ENCODE measurements at regions not wholly inside any gene's neighbourhood (a gene's known extent, or its start where the extent isn't known, plus 50 kb on each side); places are given as distances from the start of the nearest gene placed in this dataset.
A peak's percentile ranks its signal among the peaks of the same experiment; 100 is the strongest.

DNA sequence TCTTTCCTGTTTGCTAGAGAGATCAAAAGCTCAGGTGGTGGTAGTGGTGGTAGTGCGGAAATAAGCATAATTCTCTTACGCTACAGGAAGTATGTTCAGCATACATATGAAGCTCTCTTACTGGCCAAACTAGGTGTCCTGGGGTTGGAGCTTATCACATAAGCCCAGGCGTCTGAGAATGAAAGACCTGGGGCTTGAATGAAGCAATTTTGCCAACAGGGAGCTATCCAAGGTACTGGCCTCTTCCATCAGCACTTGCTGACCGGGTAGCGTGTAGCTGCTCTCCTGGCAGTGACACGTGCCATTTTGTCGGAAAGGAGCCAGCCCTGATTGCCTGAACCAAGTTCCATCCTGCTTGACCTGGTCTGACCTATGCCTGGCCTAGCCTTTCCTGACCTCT is 65.9 kb upstream of the HPF1 start:
- DNase-seq (no peak), ATAC-seq (peak; percentile 44 to 53)
- intact Hi-C loops (cut with DNase I), result no loop called here

DNA sequence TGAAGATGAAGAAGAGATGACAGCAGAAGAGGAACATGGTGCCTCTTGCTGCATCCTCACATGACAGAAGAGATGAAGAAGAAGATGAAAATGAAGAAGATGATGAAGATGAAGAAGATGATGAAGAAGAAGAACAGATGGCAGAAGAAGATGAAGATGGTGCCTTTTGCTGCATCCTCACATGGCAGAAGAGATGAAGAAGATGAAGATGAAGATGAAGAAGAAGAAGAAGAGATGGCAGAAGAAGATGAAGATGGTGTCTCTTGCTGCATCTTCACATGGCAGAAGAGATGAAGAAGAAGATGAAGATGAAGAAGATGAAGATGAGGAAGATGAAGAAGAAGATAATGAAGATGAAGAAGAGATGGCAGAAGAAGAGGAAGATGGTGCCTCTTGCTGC is 63.7 kb upstream of the HPF1 start:
- DNase-seq, result no peak
- intact Hi-C loops (cut with DNase I), result no loop called here
- no peak for ATAC-seq

- intact Hi-C loops (cut with DNase I), result loop anchor here in 1 of 2 donors (5.0 kb wide), 1 partner anchor 234 kb away; no protein-coding TSS in a partner anchor
- no peak for ATAC-seq
- no peak for DNase-seq
Measured at GRCh38 chr4:169818063-169818679, 60.4 kb upstream of the HPF1 start.

- no peak for ATAC-seq
- intact Hi-C loops (cut with DNase I), result loop anchor here in 1 of 2 donors (5.0 kb wide), 1 partner anchor 237 kb away; no protein-coding TSS in a partner anchor
- DNase-seq, result no peak
Measured at GRCh38 chr4:169815606-169816005, 57.9 kb upstream of the HPF1 start.

DNA sequence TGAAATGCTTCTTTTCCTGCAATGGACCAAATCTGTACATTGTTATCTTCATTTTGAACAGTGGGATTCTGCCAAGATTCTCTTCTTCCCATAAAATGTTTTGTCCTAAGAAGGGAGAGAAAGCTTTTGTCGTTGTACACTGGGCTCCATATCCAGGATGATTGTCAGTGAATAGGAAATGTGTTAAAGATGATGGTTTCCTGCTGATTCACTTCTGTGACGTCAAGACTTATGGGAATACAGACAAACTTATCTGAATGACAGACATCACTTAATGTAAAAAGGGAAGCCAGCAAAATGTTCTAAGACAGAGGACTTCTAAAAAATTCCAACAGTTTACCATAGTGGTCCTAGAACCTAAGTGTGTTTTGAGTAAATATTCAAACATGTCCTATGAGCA is 53.7 kb upstream of the HPF1 start:
- ATAC-seq (no peak), DNase-seq (no peak)
- intact Hi-C loops (cut with DNase I), result loop anchor here in 1 of 2 donors (2.0 kb wide), 1 partner anchor 237 kb away; no protein-coding TSS in a partner anchor

DNA sequence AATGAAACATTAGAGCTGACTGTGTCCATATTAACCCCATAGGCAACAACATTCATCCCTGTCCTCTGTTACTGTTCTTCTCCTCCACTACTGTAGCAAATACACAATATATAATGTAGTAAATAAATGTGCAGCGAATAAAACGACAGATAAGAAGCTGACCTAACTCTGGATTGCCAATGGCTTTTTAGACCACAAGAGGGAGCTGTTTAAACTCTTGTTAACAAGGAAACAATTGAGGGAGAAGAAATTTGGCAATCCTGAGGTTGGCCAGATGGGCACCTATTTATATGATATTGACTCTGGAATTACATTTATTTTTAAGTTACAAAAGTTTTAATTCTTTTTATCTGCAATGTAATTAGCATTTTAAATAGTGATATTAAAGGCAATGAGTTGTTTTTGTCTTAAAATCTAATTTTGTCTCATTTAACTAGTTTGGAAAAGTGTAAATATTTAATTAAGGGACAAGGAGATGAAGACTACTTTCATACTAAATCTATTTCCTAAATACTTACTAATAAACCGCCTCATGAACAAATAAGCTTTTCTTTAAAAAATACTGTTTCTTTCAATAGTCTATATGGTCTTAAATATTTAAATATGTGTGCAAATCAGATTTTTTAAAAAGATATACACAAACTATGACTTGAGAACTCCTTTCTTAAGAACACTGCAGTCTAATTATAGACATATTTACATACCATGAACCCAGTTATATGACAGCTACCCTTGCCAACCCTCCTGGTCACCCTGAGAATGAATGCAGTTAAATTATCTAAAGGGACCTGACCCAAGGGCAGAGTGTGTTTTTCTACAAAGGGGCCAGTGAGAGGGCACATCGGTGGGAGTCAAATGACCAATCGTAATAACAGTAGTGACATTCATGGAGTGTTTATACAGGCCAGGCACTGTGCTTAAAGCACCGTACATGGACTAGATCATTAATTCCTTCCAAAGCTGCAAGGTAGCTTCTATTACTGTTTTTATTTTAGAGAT is 52.9 kb upstream of the HPF1 start:
- ATAC-seq (peak in 1 of 2 donors; percentile 44), DNase-seq (no peak)
- intact Hi-C loops (cut with DNase I), result loop anchor here in 1 of 2 donors (2.0 kb wide), 1 partner anchor 238 kb away; no protein-coding TSS in a partner anchor

DNA sequence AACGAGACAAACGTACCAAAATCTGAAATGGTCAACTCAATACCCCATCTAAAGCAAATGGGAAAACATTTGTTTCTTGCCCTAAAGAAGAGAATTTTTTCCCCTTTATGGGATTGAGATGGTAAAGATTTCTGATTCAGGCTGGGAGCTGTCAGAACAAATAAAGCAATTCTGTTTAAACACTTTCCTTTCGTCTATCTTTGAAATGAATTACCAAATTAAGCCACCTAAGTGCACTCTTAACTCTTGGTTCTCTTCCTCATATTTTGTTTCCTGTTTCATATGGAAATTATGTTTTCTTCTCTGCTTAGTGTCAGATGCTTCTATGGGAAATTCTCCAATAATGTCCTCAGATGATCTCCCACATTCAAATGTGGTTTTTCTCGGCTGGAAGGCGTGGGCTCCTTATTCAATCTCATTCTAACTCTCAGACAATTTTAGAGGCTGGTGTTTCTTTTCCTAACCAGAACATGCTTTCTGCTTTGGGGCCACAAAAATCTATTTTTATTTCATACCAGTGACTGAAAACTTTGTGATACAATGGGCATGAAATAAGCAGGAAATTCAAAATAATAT is 50.3 kb upstream of the HPF1 start:
- ATAC-seq, result no peak
- intact Hi-C loops (cut with DNase I), result no loop called here
- DNase-seq, result no peak

Data from left cardiac atrium (tissue), 4 donors.